Adrenal gland (tissue), 5 donors: ENCODE measurements at regions not wholly inside any gene's neighbourhood (a gene's known extent, or its start where the extent isn't known, plus 50 kb on each side); places are given as distances from the start of the nearest gene placed in this dataset.

Experiments
- POLR2A ChIP-seq, 2 donors: fragments of 450-650 bp; IDR thresholded peaks; one replicate each; pipeline ENCODE4 v1.6.1; 2017; ENCODE audit warnings: antibody characterized with exemption in 2 of 2, mild to moderate bottlenecking in 2 of 2, moderate library complexity in 1 of 2
- TF ChIP-seq, protein P1 (sequence below), 6 experiments: fragments of 450-650 bp in 4 of 6; fragments of 200-600 bp in 2 of 6; sonication (generic) in 1 of 6; IDR thresholded peaks; 1 replicate in 5 of 6; 2 replicates in 1 of 6; pipeline versions ENCODE4 v1.5.1 to v1.8.0; 2016 to 2021; ENCODE audit warnings: antibody characterized with exemption in 6 of 6, mild to moderate bottlenecking in 2 of 6, moderate library complexity in 1 of 6
- donor health status: DM: no; HTN: no; CAD: no.

DNA sequence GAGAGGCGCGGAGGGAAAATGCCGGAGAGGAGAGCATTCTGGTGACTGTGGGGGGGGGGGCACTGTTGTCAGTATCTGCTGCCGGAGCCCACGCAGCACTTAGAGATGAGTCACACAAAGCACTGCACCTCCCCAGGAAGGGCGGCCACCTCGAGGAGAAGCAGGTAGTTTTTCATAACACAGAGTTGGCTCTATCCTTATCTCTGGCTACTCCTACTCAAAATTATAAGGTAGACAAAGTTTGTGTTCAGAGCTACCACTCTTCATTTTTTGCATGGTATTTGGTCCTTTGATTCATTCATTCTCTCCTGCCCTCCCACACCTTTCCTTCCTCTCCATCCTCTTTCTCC lies 76.2 kb upstream of the SCOC start:
- TF ChIP-seq POLR2A (IDR thresholded peaks at IDR 0.05), result peak in 1 of 2 donors; percentile 20
- TF ChIP-seq, protein P1, sequence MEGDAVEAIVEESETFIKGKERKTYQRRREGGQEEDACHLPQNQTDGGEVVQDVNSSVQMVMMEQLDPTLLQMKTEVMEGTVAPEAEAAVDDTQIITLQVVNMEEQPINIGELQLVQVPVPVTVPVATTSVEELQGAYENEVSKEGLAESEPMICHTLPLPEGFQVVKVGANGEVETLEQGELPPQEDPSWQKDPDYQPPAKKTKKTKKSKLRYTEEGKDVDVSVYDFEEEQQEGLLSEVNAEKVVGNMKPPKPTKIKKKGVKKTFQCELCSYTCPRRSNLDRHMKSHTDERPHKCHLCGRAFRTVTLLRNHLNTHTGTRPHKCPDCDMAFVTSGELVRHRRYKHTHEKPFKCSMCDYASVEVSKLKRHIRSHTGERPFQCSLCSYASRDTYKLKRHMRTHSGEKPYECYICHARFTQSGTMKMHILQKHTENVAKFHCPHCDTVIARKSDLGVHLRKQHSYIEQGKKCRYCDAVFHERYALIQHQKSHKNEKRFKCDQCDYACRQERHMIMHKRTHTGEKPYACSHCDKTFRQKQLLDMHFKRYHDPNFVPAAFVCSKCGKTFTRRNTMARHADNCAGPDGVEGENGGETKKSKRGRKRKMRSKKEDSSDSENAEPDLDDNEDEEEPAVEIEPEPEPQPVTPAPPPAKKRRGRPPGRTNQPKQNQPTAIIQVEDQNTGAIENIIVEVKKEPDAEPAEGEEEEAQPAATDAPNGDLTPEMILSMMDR (IDR thresholded peaks at IDR 0.05), result no peak
